ENCODE measurements at regions not wholly inside any gene's neighbourhood (a gene's known extent, or its start where the extent isn't known, plus 50 kb on each side); places are given as distances from the start of the nearest gene placed in this dataset.

- no peak for DNase-seq
These were observed 180.7 kb upstream of the TARS1 start for GRCh38 chr5:33260098-33260497.

GRCh38 chr5:33261305-33261704, 179.5 kb upstream of the TARS1 start:
- no peak for DNase-seq

GRCh38 chr5:33261747-33262146, 179.0 kb upstream of the TARS1 start:
- DNase-seq = no peak

- no peak for DNase-seq
These were observed 173.0 kb upstream of the TARS1 start for GRCh38 chr5:33267801-33268200.

GRCh38 chr5:33268374-33268773, 172.4 kb upstream of the TARS1 start:
- DNase-seq = no peak

- DNase-seq = no peak
These were observed 170.1 kb upstream of the TARS1 start for GRCh38 chr5:33270671-33271070.

- DNase-seq = no peak
These were observed 169.2 kb upstream of the TARS1 start for GRCh38 chr5:33271606-33272005.

GRCh38 chr5:33272288-33272687, 168.5 kb upstream of the TARS1 start:
- DNase-seq = no peak

- no peak for DNase-seq
These were observed 166.8 kb upstream of the TARS1 start for GRCh38 chr5:33273985-33274384.

GRCh38 chr5:33275391-33275790, 165.4 kb upstream of the TARS1 start:
- DNase-seq = no peak

GRCh38 chr5:33275921-33276627, 164.7 kb upstream of the TARS1 start:
- no peak for DNase-seq

GRCh38 chr5:33276628-33276950, 164.2 kb upstream of the TARS1 start:
- DNase-seq = no peak

GRCh38 chr5:33277061-33277650, 163.6 kb upstream of the TARS1 start:
- peak in 3 of 4 experiments; percentile 3 to 27 (median 7) for DNase-seq

- DNase-seq = no peak
These were observed 159.3 kb upstream of the TARS1 start for GRCh38 chr5:33281431-33281843.

GRCh38 chr5:33282157-33282556, 158.6 kb upstream of the TARS1 start:
- DNase-seq = no peak

GRCh38 chr5:33282696-33283095, 158.1 kb upstream of the TARS1 start:
- no peak for DNase-seq

- no peak for DNase-seq
These were observed 157.5 kb upstream of the TARS1 start for GRCh38 chr5:33283243-33283642.

GRCh38 chr5:33284681-33285080, 156.1 kb upstream of the TARS1 start:
- DNase-seq = no peak

GRCh38 chr5:33287242-33287641, 153.5 kb upstream of the TARS1 start:
- DNase-seq = no peak

- peak in 2 of 4 experiments; percentile 4 to 7 for DNase-seq
These were observed 149.4 kb upstream of the TARS1 start for GRCh38 chr5:33291216-33292000.

GRCh38 chr5:33297760-33298216, 143.0 kb upstream of the TARS1 start:
- DNase-seq = no peak

GRCh38 chr5:33299621-33300208, 141.1 kb upstream of the TARS1 start:
- peak; percentile 63 to 87 (median 78) for DNase-seq

GRCh38 chr5:33300209-33300742, 140.5 kb upstream of the TARS1 start:
- peak; percentile 49 to 82 (median 70) for DNase-seq

Measured in suppressor macrophage (primary cell).